A549 (cell line): ENCODE measurements at regions not wholly inside any gene's neighbourhood (a gene's known extent, or its start where the extent isn't known, plus 50 kb on each side); places are given as distances from the start of the nearest gene placed in this dataset.

Experiments
- ATAC-seq, 2 experiments: fragments of 200-7000 bp in 1 of 2; fragments of >200 bp in 1 of 2; cut with Nextera tagmentation in 1 of 2; cut with Tn5 transposase in 1 of 2; 3 replicates each; pipeline versions ENCODE4 v1.8.0 to v1.9.1; 2018 to 2020; ENCODE audit warnings: mild to moderate bottlenecking in 1 of 2, moderate library complexity in 1 of 2
- CTCF ChIA-PET: fragments of 300-600 bp; sonication (Branson Sonifier 250); formaldehyde crosslinking; extraction: SDS; loops from one replicate; lab custom pipeline; 2021; ENCODE audit warnings: antibody characterized with exemption, inconsistent platforms; lab: Yijun Ruan, JAX
- POLR2A ChIA-PET: fragments of 350-600 bp; formaldehyde crosslinking; extraction: SDS; loops from one replicate; lab custom pipeline; 2021; ENCODE audit warnings: antibody characterized with exemption, inconsistent platforms; lab: Yijun Ruan, JAX
- DNase-seq, 2 experiments: peaks; one replicate each; pipeline versions ENCODE4 v3.0.0 to v3.0.0-alpha.2; 2011 to 2016; ENCODE audit warnings: low read depth in 1 of 2, low spot score in 1 of 2
- FAIRE-seq: peaks from 2 replicates; lab custom pipeline; 2011; peaks lifted over from hg19 to GRCh38; lab: Jason Lieb, UNC
- H3K27ac ChIP-seq, 2 experiments: fragments of >200 bp; sonication (Bioruptor Twin); formaldehyde crosslinking; 3 replicates each; pipeline ENCODE4 v1.5.1; 2016 to 2017
- H3K4me1 ChIP-seq: fragments of >200 bp; sonication (Bioruptor Twin); formaldehyde crosslinking; 3 replicates; pipeline ENCODE4 v1.6.1; 2016
- H3K4me2 ChIP-seq: fragments of >200 bp; sonication (Bioruptor Twin); formaldehyde crosslinking; 3 replicates; pipeline ENCODE4 v1.6.1; 2016
- H3K4me3 ChIP-seq: fragments of >200 bp; sonication (Bioruptor Twin); formaldehyde crosslinking; 3 replicates; pipeline ENCODE4 v1.5.1; 2016
- H3K9me3 ChIP-seq: fragments of >200 bp; sonication (Bioruptor Twin); formaldehyde crosslinking; 3 replicates; pipeline ENCODE4 v1.6.1; 2016
- ATOH8 ChIP-seq: fragments of 250-450 bp; sonication (Bioruptor Pico); IDR thresholded peaks from 2 replicates; pipeline ENCODE4 v1.5.0; 2020; ENCODE audit warnings: low read depth, mild to moderate bottlenecking, moderate library complexity
- CBX2 ChIP-seq: fragments of 200-600 bp; sonication (generic); IDR thresholded peaks from 2 replicates; pipeline ENCODE4 v1.6.1; 2016; ENCODE audit warnings: low read depth, mild to moderate bottlenecking, borderline replicate concordance
- CEBPB ChIP-seq, 2 experiments: fragments of >200 bp in 1 of 2; sonication (Bioruptor Twin) in 1 of 2; formaldehyde crosslinking in 1 of 2; IDR thresholded peaks; 2 replicates each; pipeline ENCODE4 v1.6.1; 2012 to 2016
- ESRRA ChIP-seq: fragments of 150-350 bp; IDR thresholded peaks from 2 replicates; pipeline ENCODE4 v1.6.1; 2014; ENCODE audit warnings: mild to moderate bottlenecking, low read length, borderline replicate concordance
- FOSB ChIP-seq: fragments of 250-450 bp; sonication (Bioruptor Pico); IDR thresholded peaks from 2 replicates; pipeline ENCODE4 v1.5.0; 2020; ENCODE audit warnings: mild to moderate bottlenecking, moderate library complexity
- GATA3 ChIP-seq: IDR thresholded peaks from 2 replicates; pipeline ENCODE4 v1.6.1; 2012; ENCODE audit warnings: borderline replicate concordance
- HDAC2 ChIP-seq: fragments of 200-600 bp; sonication (generic); IDR thresholded peaks from 2 replicates; pipeline ENCODE4 v1.6.1; 2016
- HEYL ChIP-seq: fragments of 250-450 bp; sonication (Bioruptor Pico); IDR thresholded peaks from 2 replicates; pipeline ENCODE4 v1.8.0; 2021; ENCODE audit warnings: mild to moderate bottlenecking, moderate library complexity
- JUNB ChIP-seq: fragments of >200 bp; sonication (Bioruptor Twin); formaldehyde crosslinking; IDR thresholded peaks from 2 replicates; pipeline ENCODE4 v1.6.1; 2016
- KDM1A ChIP-seq: fragments of 200-600 bp; sonication (generic); IDR thresholded peaks from 2 replicates; pipeline ENCODE4 v1.6.1; 2016; ENCODE audit warnings: low read depth, mild to moderate bottlenecking
- MAX ChIP-seq: IDR thresholded peaks from 2 replicates; pipeline ENCODE4 v1.6.1; 2012
- MAZ ChIP-seq: fragments of 150-350 bp; IDR thresholded peaks from 2 replicates; pipeline ENCODE4 v1.6.1; 2014; ENCODE audit warnings: antibody characterized with exemption, low read depth, low read length, borderline replicate concordance
- PBX3 ChIP-seq: IDR thresholded peaks from 2 replicates; pipeline ENCODE4 v1.6.1; 2012
- POLR2AphosphoS2 ChIP-seq: conservative IDR thresholded peaks from 2 replicates; pipeline ENCODE4 v1.6.1; 2012; ENCODE audit warnings: low read length, improper control_type of control experiment, inconsistent platforms
- REST ChIP-seq: fragments of 200-600 bp; sonication (generic); IDR thresholded peaks from 2 replicates; pipeline ENCODE4 v1.6.1; 2016; ENCODE audit warnings: antibody characterized with exemption, mild to moderate bottlenecking, moderate library complexity
- RFX5 ChIP-seq: fragments of 450-650 bp; IDR thresholded peaks from 2 replicates; pipeline ENCODE4 v1.7.1; 2014; ENCODE audit warnings: antibody characterized with exemption, mild to moderate bottlenecking, moderate library complexity
- SMC3 ChIP-seq: fragments of >200 bp; sonication (Bioruptor Twin); formaldehyde crosslinking; IDR thresholded peaks from 3 replicates; pipeline ENCODE4 v1.6.1; 2018; ENCODE audit warnings: inconsistent platforms
- SREBF2 ChIP-seq: fragments of 450-650 bp; IDR thresholded peaks from 2 replicates; pipeline ENCODE4 v1.6.1; 2014; ENCODE audit warnings: mild to moderate bottlenecking, moderate library complexity
- TFCP2L1 ChIP-seq: fragments of 250-450 bp; sonication (Bioruptor Pico); IDR thresholded peaks from 2 replicates; pipeline ENCODE4 v1.5.0; 2021; ENCODE audit warnings: mild to moderate bottlenecking
- TP53 ChIP-seq: fragments of 250-450 bp; sonication (Bioruptor Pico); IDR thresholded peaks from 2 replicates; pipeline ENCODE4 v1.5.0; 2021; ENCODE audit warnings: mild to moderate bottlenecking, moderate library complexity
- ZSCAN20 ChIP-seq: fragments of 250-450 bp; sonication (Bioruptor Pico); IDR thresholded peaks from 2 replicates; pipeline ENCODE4 v1.8.0; 2022; ENCODE audit warnings: mild to moderate bottlenecking, moderate library complexity
- WGBS: methylation state at CpG from one replicate; pipeline ENCODE4 v1.1.6; 2017; ENCODE audit errors: missing lambda C conversion rate; 5-methylcytosine and 5-hydroxymethylcytosine counted together

- 36% methylated on average over 1 of the region's 1 CpG for WGBS
- POLR2A ChIA-PET = no interaction called here
Observed at GRCh38 chr4:89380980-89381379, 73.4 kb upstream of the GPRIN3 start.

GRCh38 chr4:89379511-89380044 is 72.0 kb upstream of the GPRIN3 start:
- WGBS = 35% methylated on average over 1 of the region's 1 CpG
- CTCF ChIA-PET = interaction anchor here (1.3 kb wide), 1 partner anchor 152 kb away, joined by 4 read pairs; no protein-coding TSS in a partner anchor
- no peak for FAIRE-seq

More at GRCh38 chr4:89380980-89381379, 73.4 kb upstream of the GPRIN3 start:
- H3K4me1 ChIP-seq = no peaks in the 10 kb centered on the region
- H3K4me2 ChIP-seq = no peak overlapping the region
- H3K9me3 ChIP-seq = no peaks in the 10 kb centered on the region
- no peak for DNase-seq
- CTCF ChIA-PET = interaction anchor here (1.3 kb wide), 1 partner anchor 154 kb away, joined by 4 read pairs; no protein-coding TSS in a partner anchor
- no peak for ATAC-seq
- no peak for TF ChIP-seq KDM1A
- TF ChIP-seq CEBPB (IDR thresholded peaks at IDR 0.05) = no peak
- no peak for TF ChIP-seq ATOH8 (CRISPR knock-in tag)
- no peak for TF ChIP-seq PBX3
- TF ChIP-seq MAZ = no peak
- TF ChIP-seq JUNB = no peak
- TF ChIP-seq POLR2AphosphoS2 = no peak
- TF ChIP-seq HDAC2 = no peak
- no peak for TF ChIP-seq HEYL (CRISPR knock-in tag)
- TF ChIP-seq REST = no peak
- no peak overlapping the region for H3K27ac ChIP-seq
- FAIRE-seq = no peak
- H3K4me3 ChIP-seq = no peak overlapping the region

More at GRCh38 chr4:89379511-89380044, 72.0 kb upstream of the GPRIN3 start:
- POLR2A ChIA-PET = no interaction called here
- H3K4me1 ChIP-seq = no peaks in the 10 kb centered on the region
- TF ChIP-seq MAX (no peak), GATA3 (no peak), ATOH8 (CRISPR knock-in tag) (no peak), FOSB (CRISPR knock-in tag) (no peak), TP53 (no peak), TFCP2L1 (CRISPR knock-in tag) (no peak), SREBF2 (no peak), CBX2 (no peak), ZSCAN20 (CRISPR knock-in tag) (no peak), ESRRA (no peak), JUNB (no peak), RFX5 (no peak), KDM1A (no peak), HEYL (CRISPR knock-in tag) (no peak), SMC3 (no peak), CEBPB (IDR thresholded peaks at IDR 0.05) (no peak)
- TF ChIP-seq, all 56 proteins: peak for 0
- H3K27ac ChIP-seq = no peak overlapping the region
- DNase-seq (no peak), ATAC-seq (no peak)
- no peak overlapping the region for H3K4me3 ChIP-seq
- no peak overlapping the region for H3K4me2 ChIP-seq
- H3K9me3 ChIP-seq = no peaks in the 10 kb centered on the region
